ENCODE measurements at regions not wholly inside any gene's neighbourhood (a gene's known extent, or its start where the extent isn't known, plus 50 kb on each side); places are given as distances from the start of the nearest gene placed in this dataset.
A peak's percentile ranks its signal among the peaks of the same experiment; 100 is the strongest.

- CTCF ChIA-PET, result no interaction called here
- SMC1A ChIA-PET (ENCODE audit: uncharacterized antibody, unreplicated experiment), result interaction anchor here (0.6 to 4.6 kb wide), 21 partner anchors 9 to 901 kb away, joined by 3 to 48 read pairs (median 3); no protein-coding TSS in a partner anchor
- no peaks in the 10 kb centered on the region for H4K20me1 ChIP-seq (ENCODE audit: control insufficient read depth, insufficient read depth)
- 0 out of 2 replicates have a peak overlapping the region, but pooled peaks have one; percentile 37 for H3K9ac ChIP-seq (ENCODE audit: control insufficient read depth, insufficient read depth, low read length)
- H3K36me3 ChIP-seq (ENCODE audit: control insufficient read depth in 2 of 2, insufficient read depth in 2 of 2, low read length in 1 of 2), result no peaks in the 10 kb centered on the region
- in situ Hi-C loops (cut with MboI) (no loop called here), intact Hi-C loops (cut with micrococcal nuclease; ENCODE audit: unreplicated experiment) (loop anchor here (5.0 kb wide), 2 partner anchors 33 to 332 kb away; no protein-coding TSS in a partner anchor)
- H3K9me3 ChIP-seq (replicated peaks; ENCODE audit: control insufficient read depth, insufficient read depth, low read length), result no peaks in the 10 kb centered on the region; the same call in 1 of the 3 replicates
- H3K4me3 ChIP-seq, result 0 out of 2 replicates have a peak overlapping the region, but pooled peaks have one; percentile 2
- H3K27ac ChIP-seq (ENCODE audit: control insufficient read depth, insufficient read depth), result peak overlapping the region; percentile 97
- FAIRE-seq, result no peak
- DNase-seq (ENCODE audit: low read depth, low spot score), result no peak
- H2AFZ ChIP-seq (ENCODE audit: control insufficient read depth, low read depth, low read length), result no peak overlapping the region; the same call in 1 of the 2 replicates
- H3K4me1 ChIP-seq (ENCODE audit: control insufficient read depth, insufficient read depth, low read length), result peaks cover 11% of the 10 kb centered on the region; the same call in 1 of the 2 replicates
- no peaks in the 10 kb centered on the region for H3K79me2 ChIP-seq (ENCODE audit: control insufficient read depth, insufficient read depth, low read length)
- H3K4me2 ChIP-seq (ENCODE audit: control insufficient read depth, insufficient read depth), result peak overlapping the region; percentile 31
- POLR2A ChIA-PET, result interaction anchor here (1.4 to 1.9 kb wide), 2 partner anchors 21 to 27 kb away, joined by 5 read pairs; no protein-coding TSS in a partner anchor
- peak; percentile 42 for ATAC-seq
- no TSS peak for BruUV-seq (replicated peaks)
- no peaks in the 10 kb centered on the region for H3K27me3 ChIP-seq (replicated peaks in 1 of 2; ENCODE audit: control insufficient read depth in 2 of 2, insufficient read depth in 2 of 2, low read length in 1 of 2)
- RAD21 ChIA-PET (ENCODE audit: unreplicated experiment), result interaction anchor here (0.6 to 5.3 kb wide), 12 partner anchors 10 to 782 kb away, joined by 3 to 70 read pairs (median 4); no protein-coding TSS in a partner anchor
- WGBS (ENCODE audit: insufficient coverage, insufficient replicate concordance, low lambda C conversion rate, missing lambda C conversion rate), result 0% methylated on average over 1 of the region's 1 CpG
- TF ChIP-seq DPF2 (IDR thresholded peaks at IDR 0.05), result peak; percentile 82; the same call in 1 of the 2 replicates
- peak; percentile 82 for TF ChIP-seq NFIC (IDR thresholded peaks at IDR 0.05; ENCODE audit: low read depth, low read length)
- peak; percentile 81 for TF ChIP-seq MTA2 (IDR thresholded peaks at IDR 0.05; ENCODE audit: low read depth)
- TF ChIP-seq CREM (IDR thresholded peaks at IDR 0.05; ENCODE audit: low read depth), result 0 out of 2 replicates have a peak, but pooled peaks have one; percentile 26
- no peak for TF ChIP-seq RAD51 (IDR thresholded peaks at IDR 0.05)
- TF ChIP-seq, protein P1, sequence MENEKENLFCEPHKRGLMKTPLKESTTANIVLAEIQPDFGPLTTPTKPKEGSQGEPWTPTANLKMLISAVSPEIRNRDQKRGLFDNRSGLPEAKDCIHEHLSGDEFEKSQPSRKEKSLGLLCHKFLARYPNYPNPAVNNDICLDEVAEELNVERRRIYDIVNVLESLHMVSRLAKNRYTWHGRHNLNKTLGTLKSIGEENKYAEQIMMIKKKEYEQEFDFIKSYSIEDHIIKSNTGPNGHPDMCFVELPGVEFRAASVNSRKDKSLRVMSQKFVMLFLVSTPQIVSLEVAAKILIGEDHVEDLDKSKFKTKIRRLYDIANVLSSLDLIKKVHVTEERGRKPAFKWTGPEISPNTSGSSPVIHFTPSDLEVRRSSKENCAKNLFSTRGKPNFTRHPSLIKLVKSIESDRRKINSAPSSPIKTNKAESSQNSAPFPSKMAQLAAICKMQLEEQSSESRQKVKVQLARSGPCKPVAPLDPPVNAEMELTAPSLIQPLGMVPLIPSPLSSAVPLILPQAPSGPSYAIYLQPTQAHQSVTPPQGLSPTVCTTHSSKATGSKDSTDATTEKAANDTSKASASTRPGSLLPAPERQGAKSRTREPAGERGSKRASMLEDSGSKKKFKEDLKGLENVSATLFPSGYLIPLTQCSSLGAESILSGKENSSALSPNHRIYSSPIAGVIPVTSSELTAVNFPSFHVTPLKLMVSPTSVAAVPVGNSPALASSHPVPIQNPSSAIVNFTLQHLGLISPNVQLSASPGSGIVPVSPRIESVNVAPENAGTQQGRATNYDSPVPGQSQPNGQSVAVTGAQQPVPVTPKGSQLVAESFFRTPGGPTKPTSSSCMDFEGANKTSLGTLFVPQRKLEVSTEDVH (IDR thresholded peaks at IDR 0.05; ENCODE audit: low read depth, partially characterized antibody), result peak; percentile 14
- peak; percentile 57 for TF ChIP-seq JUNB (IDR thresholded peaks at IDR 0.05)
- no peak for TF ChIP-seq CBX5 (IDR thresholded peaks at IDR 0.05; ENCODE audit: low read depth)
- peak; percentile 42; the same call in 1 of the 2 replicates for TF ChIP-seq IRF4 (IDR thresholded peaks at IDR 0.05; ENCODE audit: low read depth, low read length)
- TF ChIP-seq RUNX3 (IDR thresholded peaks at IDR 0.05; ENCODE audit: low read length), result peak; percentile 90
- TF ChIP-seq STAT3 (IDR thresholded peaks at IDR 0.05; ENCODE audit: low read depth, low read length), result no peak
- no peak for TF ChIP-seq POLR2AphosphoS2 (IDR thresholded peaks at IDR 0.05; ENCODE audit: low read depth, low read length)
- no peak for TF ChIP-seq MLLT1 (IDR thresholded peaks at IDR 0.05)
- TF ChIP-seq IKZF1 (conservative IDR thresholded peaks at IDR 0.05), result peak; percentile 82
- TF ChIP-seq EP300 (IDR thresholded peaks at IDR 0.05; ENCODE audit: borderline replicate concordance in 1 of 2, control insufficient read depth in 1 of 2, low read depth in 2 of 2, low read length in 2 of 2), result peak in 1 of 2 experiments; percentile 61; a peak in 2 of 4 replicates
- peak; percentile 27; the same call in 1 of the 2 replicates for TF ChIP-seq ATF7 (IDR thresholded peaks at IDR 0.05; ENCODE audit: low read depth)
- 0 out of 2 replicates have a peak, but pooled peaks have one; percentile 49 for TF ChIP-seq SMARCA5 (IDR thresholded peaks at IDR 0.05)
- TF ChIP-seq SPI1 (IDR thresholded peaks at IDR 0.05; ENCODE audit: borderline replicate concordance, insufficient read depth, low read depth, low read length), result peak; percentile 55
- peak; percentile 33; the same call in 1 of the 2 replicates for TF ChIP-seq EED (IDR thresholded peaks at IDR 0.05; ENCODE audit: low read depth)
- peak; percentile 88 to 89 for TF ChIP-seq IKZF2 (IDR thresholded peaks at IDR 0.05)
- TF ChIP-seq, protein P2, sequence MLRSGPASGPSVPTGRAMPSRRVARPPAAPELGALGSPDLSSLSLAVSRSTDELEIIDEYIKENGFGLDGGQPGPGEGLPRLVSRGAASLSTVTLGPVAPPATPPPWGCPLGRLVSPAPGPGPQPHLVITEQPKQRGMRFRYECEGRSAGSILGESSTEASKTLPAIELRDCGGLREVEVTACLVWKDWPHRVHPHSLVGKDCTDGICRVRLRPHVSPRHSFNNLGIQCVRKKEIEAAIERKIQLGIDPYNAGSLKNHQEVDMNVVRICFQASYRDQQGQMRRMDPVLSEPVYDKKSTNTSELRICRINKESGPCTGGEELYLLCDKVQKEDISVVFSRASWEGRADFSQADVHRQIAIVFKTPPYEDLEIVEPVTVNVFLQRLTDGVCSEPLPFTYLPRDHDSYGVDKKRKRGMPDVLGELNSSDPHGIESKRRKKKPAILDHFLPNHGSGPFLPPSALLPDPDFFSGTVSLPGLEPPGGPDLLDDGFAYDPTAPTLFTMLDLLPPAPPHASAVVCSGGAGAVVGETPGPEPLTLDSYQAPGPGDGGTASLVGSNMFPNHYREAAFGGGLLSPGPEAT (IDR thresholded peaks at IDR 0.05; ENCODE audit: low read depth), result peak; percentile 94
Measured at GRCh38 chr2:13524492-13524891, 807.8 kb downstream of the TRIB2 start.
